ENCODE measurements at regions not wholly inside any gene's neighbourhood (a gene's known extent, or its start where the extent isn't known, plus 50 kb on each side); places are given as distances from the start of the nearest gene placed in this dataset.
"Not testable (repeated sequence)": the region's sequence is repeated elsewhere in the genome, so short reads cannot be mapped to it uniquely, and the experiment has no call there.

- no peak for DNase-seq (ENCODE audit: low read depth)
Measured at GRCh38 chr6:141764388-141764787, 368.3 kb upstream of the GJE1 start.

GRCh38 chr6:141758430-141758829 lies 374.3 kb upstream of the GJE1 start:
- no peak for DNase-seq (ENCODE audit: low read depth)

DNA sequence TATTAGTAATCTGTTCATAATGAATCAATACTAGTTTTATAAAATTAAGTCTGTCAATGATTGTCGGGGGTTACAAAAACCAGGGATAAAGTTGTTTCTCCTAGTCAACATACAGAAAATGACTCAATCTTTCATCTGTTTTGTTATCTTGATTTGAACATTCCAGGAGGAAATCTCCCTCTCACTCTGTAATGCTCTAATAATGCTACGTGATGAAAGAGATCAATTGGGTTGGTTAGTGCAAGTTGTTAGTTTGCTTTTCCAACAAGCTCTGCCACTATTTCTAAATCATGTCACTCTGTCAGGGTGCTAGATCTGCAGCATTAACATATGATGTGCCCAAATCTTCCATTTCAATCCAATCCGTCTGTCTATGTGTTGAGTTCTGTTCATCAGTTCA lies 379.5 kb upstream of the GJE1 start:
- no peak for DNase-seq (ENCODE audit: low read depth)

- no peak for DNase-seq (ENCODE audit: low read depth)
Measured at GRCh38 chr6:141752677-141753076, 380.0 kb upstream of the GJE1 start.

DNA sequence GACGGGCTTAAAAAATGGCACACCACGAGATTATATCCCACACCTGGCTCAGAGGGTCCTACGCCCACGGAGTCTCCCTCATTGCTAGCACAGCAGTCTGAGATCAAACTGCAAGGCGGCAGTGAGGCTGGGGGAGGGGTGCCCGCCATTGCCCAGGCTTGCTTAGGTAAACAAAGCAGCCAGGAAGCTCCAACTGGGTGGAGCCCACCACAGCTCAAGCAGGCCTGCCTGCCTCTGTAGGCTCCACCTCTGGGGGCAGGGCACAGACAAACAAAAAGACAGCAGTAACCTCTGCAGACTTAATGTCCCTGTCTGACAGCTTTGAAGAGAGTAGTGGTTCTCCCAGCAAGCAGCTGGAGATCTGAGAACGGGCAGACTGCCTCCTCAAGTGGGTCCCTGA lies 386.4 kb upstream of the GJE1 start:
- not testable (repeated sequence) for DNase-seq (ENCODE audit: low read depth)

DNA sequence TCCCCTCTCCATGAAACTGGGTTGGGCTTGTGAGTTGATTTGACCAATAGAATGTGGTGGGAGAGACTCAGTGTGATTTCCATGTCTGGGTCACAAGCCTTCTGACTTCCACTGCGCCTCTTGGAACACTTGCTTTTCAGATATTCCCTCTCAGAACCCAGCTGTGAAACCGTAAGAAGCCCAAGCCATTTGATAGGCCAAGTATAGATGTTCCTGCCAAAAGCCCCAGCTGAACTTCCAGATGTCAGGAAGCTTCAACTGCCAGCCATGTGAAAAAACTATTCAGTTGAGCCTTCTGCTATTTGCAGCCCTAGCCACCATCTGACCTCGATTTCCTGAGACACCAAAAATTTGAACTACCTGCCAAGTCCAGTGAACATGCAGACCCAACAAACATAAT lies 387.8 kb upstream of the GJE1 start:
- DNase-seq (ENCODE audit: low read depth), result no peak

- DNase-seq (ENCODE audit: low read depth), result no peak
Measured at GRCh38 chr6:141744194-141744925, 388.4 kb upstream of the GJE1 start.

DNA sequence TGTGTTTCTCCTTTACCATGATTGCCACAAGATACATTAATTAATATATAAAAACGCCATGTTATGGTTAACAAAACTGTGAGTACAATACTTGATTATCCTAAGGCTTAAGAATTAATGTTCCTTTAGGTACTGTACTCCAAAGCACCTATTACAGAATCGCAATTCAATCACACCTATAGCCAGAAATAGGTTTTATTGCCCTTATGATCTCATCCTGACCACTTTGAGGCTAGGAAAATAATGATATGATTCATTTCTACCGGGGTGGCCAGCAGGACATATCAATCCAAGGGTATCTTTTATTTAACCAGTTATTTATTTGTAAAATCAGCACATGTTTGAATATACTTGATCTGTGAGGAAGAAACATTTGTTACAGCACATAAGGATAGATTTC lies 396.6 kb upstream of the GJE1 start:
- DNase-seq (ENCODE audit: low read depth), result no peak

DNA sequence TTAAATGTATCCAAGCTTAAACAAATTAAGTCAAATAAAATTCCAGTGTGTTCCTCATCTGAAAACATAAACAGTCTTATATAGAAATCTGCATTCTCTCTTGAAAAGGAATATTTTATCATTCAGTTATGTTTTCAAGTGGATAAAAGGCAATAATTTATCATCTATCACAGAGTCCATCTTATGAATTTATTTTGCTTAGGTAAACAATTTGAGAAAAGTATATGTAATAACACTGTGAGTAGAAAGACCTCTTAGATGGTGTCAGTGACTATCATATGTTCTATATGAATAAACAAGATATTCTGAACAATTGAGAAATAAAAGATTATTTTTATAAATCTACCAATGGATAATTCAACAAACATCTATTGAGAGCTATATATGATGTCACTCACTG lies 397.6 kb upstream of the GJE1 start:
- no peak for DNase-seq (ENCODE audit: low read depth)

GRCh38 chr6:141734071-141734840 lies 398.5 kb upstream of the GJE1 start:
- no peak for DNase-seq (ENCODE audit: low read depth)

DNA sequence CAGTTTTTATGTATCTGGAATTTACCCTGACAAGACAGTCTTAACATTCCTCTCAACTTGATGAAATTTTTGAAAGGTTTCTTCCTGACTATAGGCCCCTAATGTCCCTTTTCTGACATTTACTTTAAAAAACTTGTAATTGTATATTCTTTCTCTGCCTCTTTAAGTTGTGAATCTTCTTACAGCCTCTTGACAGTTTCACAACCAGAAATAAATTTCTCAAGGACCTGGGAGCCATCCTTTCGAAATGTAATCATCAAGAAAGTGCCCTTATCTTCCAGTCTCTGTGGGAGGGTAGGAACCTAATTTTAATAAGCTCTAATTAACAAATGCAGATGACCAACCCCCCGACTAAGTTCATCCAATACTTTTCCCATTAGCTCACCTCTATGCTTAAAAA lies 403.6 kb upstream of the GJE1 start:
- no peak for DNase-seq (ENCODE audit: low read depth)

GRCh38 chr6:141728330-141728729 lies 404.4 kb upstream of the GJE1 start:
- DNase-seq (ENCODE audit: low read depth), result no peak

- DNase-seq (ENCODE audit: low read depth), result no peak
Measured at GRCh38 chr6:141726248-141726647, 406.5 kb upstream of the GJE1 start.

DNA sequence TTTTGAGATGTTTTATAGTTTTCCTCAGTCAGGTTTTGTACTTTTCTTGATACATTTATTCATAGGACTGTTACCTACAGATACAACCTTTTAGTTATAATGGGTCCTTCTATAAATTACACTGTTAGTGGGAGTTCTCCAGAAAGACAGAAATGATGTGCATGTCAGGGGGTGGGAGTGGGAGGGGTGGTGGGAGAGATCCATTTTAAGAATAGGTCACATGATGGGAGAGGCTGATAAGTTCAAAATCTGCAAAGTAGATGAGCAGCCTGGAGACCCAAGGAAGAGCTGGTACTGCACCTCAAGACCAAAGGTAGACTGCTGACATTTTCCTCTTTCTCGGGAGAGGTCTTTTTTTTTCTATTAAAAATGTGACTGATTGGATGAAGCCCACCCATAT lies 408.0 kb upstream of the GJE1 start:
- no peak for DNase-seq (ENCODE audit: low read depth)

DNA sequence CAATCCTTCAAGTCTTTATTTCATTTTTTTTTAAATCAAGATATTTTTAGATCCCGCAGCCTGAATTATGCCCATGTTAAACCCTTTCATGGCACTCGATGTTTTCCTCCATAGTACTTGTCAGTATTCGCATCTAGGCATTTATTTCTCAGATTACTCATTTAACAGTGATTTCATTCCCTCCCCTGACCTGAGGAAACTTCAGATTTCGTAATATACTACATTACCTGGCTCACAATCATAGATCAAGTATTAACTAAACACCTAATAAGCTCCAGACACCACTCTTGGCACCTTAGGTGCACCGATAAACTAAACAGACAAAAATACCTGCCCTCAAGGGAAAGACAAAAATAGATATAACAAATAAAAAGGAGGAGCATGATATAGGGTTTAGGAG lies 413.2 kb upstream of the GJE1 start:
- DNase-seq (ENCODE audit: low read depth), result no peak

DNA sequence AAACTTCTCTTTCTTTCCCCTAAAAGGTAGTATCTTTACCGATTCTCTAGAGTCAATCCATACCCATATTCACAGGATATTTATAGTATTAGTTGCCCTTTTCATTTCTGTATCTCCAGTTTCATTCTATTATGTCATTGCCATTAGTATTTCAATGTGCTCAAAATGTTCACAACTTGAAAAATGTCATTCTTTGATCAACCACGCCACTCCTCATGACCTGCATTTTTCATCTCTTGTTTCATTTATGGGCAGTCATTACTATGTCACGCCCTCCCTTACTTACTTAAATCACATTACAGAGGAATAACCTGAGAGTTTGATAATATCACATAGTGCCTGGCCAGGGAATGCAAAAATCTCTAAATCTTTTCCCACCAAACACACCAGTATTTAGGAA lies 427.3 kb upstream of the GJE1 start:
- no peak for DNase-seq (ENCODE audit: low read depth)

DNA sequence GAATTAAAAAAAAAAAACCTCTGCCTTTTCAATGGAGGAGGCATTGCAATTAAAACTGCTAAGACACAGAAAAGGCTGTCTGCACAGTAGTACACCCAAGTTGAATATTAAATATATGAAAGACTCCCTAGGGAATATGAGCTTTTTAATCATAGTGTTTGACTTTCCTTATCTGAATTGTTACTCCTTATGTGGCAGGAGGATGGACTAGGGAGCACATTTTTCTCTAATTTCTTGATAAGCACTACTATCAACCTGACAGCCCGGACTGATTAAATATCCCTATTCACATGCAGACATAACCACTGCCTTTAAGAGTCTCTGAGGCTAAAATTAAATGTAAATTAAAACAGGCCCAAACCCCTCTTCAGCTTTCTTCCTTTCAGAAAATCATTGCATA lies 428.6 kb upstream of the GJE1 start:
- DNase-seq (ENCODE audit: low read depth), result no peak

- DNase-seq (ENCODE audit: low read depth), result no peak
Measured at GRCh38 chr6:141701732-141702131, 431.0 kb upstream of the GJE1 start.

DNA sequence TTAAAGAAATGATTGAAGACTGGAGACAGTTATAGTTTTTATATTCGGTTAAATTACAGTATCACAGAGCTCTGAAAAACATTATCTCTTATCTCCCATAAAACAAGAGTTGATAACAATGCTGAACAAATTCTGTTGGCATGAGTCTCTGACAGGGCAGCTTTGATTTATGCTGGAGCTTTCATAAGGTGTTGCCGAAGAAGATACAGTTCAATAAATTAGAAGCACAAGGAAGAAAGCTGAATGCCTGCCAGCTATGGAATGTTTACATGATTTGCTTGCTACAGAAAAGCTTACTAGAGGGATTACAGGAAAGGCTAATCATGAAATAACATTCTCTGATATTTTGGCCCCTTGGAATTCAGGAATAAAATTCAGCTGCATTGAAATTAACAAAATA lies 431.9 kb upstream of the GJE1 start:
- DNase-seq (ENCODE audit: low read depth), result no peak

DNA sequence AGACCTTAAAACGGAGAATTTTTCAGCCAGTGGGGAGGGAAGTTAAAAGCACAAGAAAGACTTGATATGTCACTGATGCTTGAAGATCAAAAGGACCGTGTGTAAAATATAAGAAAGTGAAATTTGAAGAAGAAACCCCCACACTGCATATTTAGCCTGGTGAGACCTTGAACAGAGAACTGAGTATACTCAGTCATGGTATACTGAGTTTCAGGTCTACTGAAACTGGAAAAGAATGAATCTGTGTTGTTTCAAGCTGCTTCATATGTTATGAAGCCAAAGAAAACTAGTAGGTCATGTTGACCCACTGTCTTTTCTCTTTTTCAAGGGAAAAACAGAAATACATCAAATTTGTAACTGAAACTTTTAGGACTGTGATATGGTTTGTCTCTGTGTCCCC lies 443.8 kb upstream of the GJE1 start:
- DNase-seq (ENCODE audit: low read depth), result no peak

GRCh38 chr6:141685416-141685815 lies 447.3 kb upstream of the GJE1 start:
- no peak for DNase-seq (ENCODE audit: low read depth)

GRCh38 chr6:141682391-141682790 lies 450.3 kb upstream of the GJE1 start:
- DNase-seq (ENCODE audit: low read depth), result no peak

- DNase-seq (ENCODE audit: low read depth), result no peak
Measured at GRCh38 chr6:141677598-141678211, 455.0 kb upstream of the GJE1 start.
